ENCODE measurements at regions not wholly inside any gene's neighbourhood (a gene's known extent, or its start where the extent isn't known, plus 50 kb on each side); places are given as distances from the start of the nearest gene placed in this dataset.

DNA sequence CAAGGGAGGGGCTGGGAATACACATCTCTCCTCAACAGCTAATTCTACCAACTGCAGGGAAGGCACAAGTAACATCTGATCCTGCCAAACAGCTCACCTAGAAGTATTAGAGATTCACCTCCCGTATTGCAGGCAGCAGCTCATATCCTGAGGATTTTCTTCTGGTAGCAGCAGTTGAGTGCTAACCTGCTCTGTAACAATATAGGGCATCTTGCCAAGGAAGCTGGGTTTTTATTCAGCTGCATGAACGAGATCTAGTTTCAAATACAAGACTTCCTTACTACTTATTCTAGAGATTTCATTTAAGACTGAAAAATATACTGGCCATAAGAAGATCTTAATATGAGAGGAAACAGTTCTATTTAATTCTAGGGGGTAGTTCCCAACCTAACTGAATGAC, 261.4 kb upstream of the USP15 start:
- TF ChIP-seq, protein P1, sequence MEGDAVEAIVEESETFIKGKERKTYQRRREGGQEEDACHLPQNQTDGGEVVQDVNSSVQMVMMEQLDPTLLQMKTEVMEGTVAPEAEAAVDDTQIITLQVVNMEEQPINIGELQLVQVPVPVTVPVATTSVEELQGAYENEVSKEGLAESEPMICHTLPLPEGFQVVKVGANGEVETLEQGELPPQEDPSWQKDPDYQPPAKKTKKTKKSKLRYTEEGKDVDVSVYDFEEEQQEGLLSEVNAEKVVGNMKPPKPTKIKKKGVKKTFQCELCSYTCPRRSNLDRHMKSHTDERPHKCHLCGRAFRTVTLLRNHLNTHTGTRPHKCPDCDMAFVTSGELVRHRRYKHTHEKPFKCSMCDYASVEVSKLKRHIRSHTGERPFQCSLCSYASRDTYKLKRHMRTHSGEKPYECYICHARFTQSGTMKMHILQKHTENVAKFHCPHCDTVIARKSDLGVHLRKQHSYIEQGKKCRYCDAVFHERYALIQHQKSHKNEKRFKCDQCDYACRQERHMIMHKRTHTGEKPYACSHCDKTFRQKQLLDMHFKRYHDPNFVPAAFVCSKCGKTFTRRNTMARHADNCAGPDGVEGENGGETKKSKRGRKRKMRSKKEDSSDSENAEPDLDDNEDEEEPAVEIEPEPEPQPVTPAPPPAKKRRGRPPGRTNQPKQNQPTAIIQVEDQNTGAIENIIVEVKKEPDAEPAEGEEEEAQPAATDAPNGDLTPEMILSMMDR (IDR thresholded peaks at IDR 0.05; ENCODE audit: insufficient read depth, low read length), result no peak
- TF ChIP-seq, protein P2, sequence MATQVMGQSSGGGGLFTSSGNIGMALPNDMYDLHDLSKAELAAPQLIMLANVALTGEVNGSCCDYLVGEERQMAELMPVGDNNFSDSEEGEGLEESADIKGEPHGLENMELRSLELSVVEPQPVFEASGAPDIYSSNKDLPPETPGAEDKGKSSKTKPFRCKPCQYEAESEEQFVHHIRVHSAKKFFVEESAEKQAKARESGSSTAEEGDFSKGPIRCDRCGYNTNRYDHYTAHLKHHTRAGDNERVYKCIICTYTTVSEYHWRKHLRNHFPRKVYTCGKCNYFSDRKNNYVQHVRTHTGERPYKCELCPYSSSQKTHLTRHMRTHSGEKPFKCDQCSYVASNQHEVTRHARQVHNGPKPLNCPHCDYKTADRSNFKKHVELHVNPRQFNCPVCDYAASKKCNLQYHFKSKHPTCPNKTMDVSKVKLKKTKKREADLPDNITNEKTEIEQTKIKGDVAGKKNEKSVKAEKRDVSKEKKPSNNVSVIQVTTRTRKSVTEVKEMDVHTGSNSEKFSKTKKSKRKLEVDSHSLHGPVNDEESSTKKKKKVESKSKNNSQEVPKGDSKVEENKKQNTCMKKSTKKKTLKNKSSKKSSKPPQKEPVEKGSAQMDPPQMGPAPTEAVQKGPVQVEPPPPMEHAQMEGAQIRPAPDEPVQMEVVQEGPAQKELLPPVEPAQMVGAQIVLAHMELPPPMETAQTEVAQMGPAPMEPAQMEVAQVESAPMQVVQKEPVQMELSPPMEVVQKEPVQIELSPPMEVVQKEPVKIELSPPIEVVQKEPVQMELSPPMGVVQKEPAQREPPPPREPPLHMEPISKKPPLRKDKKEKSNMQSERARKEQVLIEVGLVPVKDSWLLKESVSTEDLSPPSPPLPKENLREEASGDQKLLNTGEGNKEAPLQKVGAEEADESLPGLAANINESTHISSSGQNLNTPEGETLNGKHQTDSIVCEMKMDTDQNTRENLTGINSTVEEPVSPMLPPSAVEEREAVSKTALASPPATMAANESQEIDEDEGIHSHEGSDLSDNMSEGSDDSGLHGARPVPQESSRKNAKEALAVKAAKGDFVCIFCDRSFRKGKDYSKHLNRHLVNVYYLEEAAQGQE (IDR thresholded peaks at IDR 0.05; ENCODE audit: insufficient replicate concordance, low read depth), result no peak
- TF ChIP-seq SPI1 (IDR thresholded peaks at IDR 0.05; ENCODE audit: borderline replicate concordance, low read depth) (no peak), POLR2AphosphoS5 (IDR thresholded peaks at IDR 0.05; ENCODE audit: low read depth) (no peak), GABPA (IDR thresholded peaks at IDR 0.05; ENCODE audit: low read depth) (no peak)
